OCI-LY7 (cell line): ENCODE measurements at regions not wholly inside any gene's neighbourhood (a gene's known extent, or its start where the extent isn't known, plus 50 kb on each side); places are given as distances from the start of the nearest gene placed in this dataset.

Experiments used
- BruUV-seq: library from RNA; stranded (reverse); fragments of 400-500 nt; replicated peaks from 2 replicates; lab custom pipeline; 2021; lab: Mats Ljungman, UMichigan
- CTCF ChIA-PET: fragments of 300-600 bp; sonication (Branson Sonifier 250); formaldehyde crosslinking; loops from one replicate; lab custom pipeline; 2022; ENCODE audit warnings: antibody characterized with exemption; ENCODE audit not compliant: unreplicated experiment; lab: Charles Lee
- POLR2A ChIA-PET: fragments of 300-600 bp; sonication (Branson Sonifier 250); formaldehyde crosslinking; loops from one replicate; lab custom pipeline; 2022; ENCODE audit warnings: antibody characterized with exemption; lab: Charles Lee
- DNase-seq: peaks from one replicate; pipeline ENCODE4 v3.0.0-alpha.2; 2015; ENCODE audit warnings: low spot score
- H2AFZ ChIP-seq: fragments of 200-600 bp; sonication (generic), shearing (Covaris generic); 2 replicates; pipeline ENCODE4 v1.6.1; 2014; ENCODE audit warnings: mild to moderate bottlenecking, antibody characterized with exemption, low read length, moderate library complexity
- H3K27ac ChIP-seq: fragments of 200-600 bp; sonication (generic); 2 replicates; pipeline ENCODE4 v1.5.1; 2014; ENCODE audit warnings: mixed run types, low read depth, mild to moderate bottlenecking, moderate library complexity, low read length, inconsistent platforms; ENCODE audit not compliant: poor library complexity, severe bottlenecking
- H3K36me3 ChIP-seq: fragments of 200-600 bp; sonication (generic); 2 replicates; pipeline ENCODE4 v1.6.1; 2014; ENCODE audit warnings: mild to moderate bottlenecking, antibody characterized with exemption, low read length, moderate library complexity, mixed read lengths; ENCODE audit not compliant: insufficient read depth
- H3K4me1 ChIP-seq: fragments of 200-600 bp; sonication (generic); 2 replicates; pipeline ENCODE4 v1.5.1; 2014; ENCODE audit warnings: mild to moderate bottlenecking, low read length; ENCODE audit not compliant: insufficient read depth, poor library complexity, severe bottlenecking
- H3K4me2 ChIP-seq: fragments of 200-600 bp; sonication (generic); 2 replicates; pipeline ENCODE4 v1.6.1; 2014; ENCODE audit warnings: mild to moderate bottlenecking, low read length
- H3K4me3 ChIP-seq: fragments of 200-600 bp; sonication (generic); 2 replicates; pipeline ENCODE4 v1.5.1; 2014; ENCODE audit warnings: mild to moderate bottlenecking, low read depth, low read length; ENCODE audit not compliant: poor library complexity, severe bottlenecking
- H3K79me2 ChIP-seq: fragments of 200-600 bp; sonication (generic); 2 replicates; pipeline ENCODE4 v1.6.1; 2016; ENCODE audit warnings: low read depth, mild to moderate bottlenecking, low read length, moderate library complexity, mixed read lengths; ENCODE audit not compliant: insufficient read depth
- H3K9me2 ChIP-seq: fragments of 200-600 bp; sonication (generic); 2 replicates; pipeline ENCODE4 v1.6.1; 2016; ENCODE audit warnings: mild to moderate bottlenecking, low read length, mixed read lengths; ENCODE audit not compliant: insufficient read depth
- H3K9me3 ChIP-seq: fragments of 200-600 bp; sonication (generic); 2 replicates; pipeline ENCODE4 v1.6.1; 2014; ENCODE audit warnings: mild to moderate bottlenecking, mixed run types, low read length, mixed read lengths
- H4K20me1 ChIP-seq: fragments of 200-600 bp; sonication (generic); 2 replicates; pipeline ENCODE4 v1.6.1; 2014; ENCODE audit warnings: mild to moderate bottlenecking, antibody characterized with exemption, low read length, moderate library complexity, mixed read lengths; ENCODE audit not compliant: insufficient read depth
- EZH2phosphoT487 ChIP-seq: fragments of 200-600 bp; sonication (generic); IDR thresholded peaks from 2 replicates; pipeline ENCODE4 v1.6.1; 2018; ENCODE audit warnings: low read depth, borderline replicate concordance, mild to moderate bottlenecking, mixed run types, antibody characterized with exemption, low read length, moderate library complexity, mixed read lengths
- intact Hi-C: fragments of 100-400 bp; cut with micrococcal nuclease; formaldehyde crosslinking; loops from one replicate; pipeline ENCODE4 v1.10.0; 2022; ENCODE audit not compliant: unreplicated experiment
- TF ChIP-seq, protein P1 (sequence below): fragments of 200-600 bp; sonication (generic); conservative IDR thresholded peaks from 2 replicates; pipeline ENCODE4 v1.5.1; 2014; ENCODE audit warnings: mild to moderate bottlenecking, antibody characterized with exemption, low read length, moderate library complexity, mixed read lengths

DNA sequence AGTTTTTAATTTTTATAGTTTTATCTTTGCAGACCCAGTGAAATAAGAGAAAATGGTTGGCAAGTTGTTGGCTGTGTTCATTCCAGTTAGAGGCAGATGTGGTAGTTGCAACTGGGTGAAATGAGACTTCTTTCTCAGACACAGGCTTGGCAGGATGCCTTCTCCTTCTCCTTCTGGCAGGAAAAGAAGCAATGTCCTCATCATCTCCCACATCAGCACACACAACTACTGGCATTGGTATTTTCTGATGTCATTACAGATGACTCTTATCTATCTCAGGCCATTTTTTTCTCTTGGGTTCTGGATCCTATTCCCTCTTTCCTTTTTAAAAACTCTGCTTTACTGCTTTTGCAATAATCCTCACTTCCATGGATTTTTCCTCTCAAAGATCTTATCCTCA is 103.3 kb upstream of the EDIL3 start:
- no peak for DNase-seq

DNA sequence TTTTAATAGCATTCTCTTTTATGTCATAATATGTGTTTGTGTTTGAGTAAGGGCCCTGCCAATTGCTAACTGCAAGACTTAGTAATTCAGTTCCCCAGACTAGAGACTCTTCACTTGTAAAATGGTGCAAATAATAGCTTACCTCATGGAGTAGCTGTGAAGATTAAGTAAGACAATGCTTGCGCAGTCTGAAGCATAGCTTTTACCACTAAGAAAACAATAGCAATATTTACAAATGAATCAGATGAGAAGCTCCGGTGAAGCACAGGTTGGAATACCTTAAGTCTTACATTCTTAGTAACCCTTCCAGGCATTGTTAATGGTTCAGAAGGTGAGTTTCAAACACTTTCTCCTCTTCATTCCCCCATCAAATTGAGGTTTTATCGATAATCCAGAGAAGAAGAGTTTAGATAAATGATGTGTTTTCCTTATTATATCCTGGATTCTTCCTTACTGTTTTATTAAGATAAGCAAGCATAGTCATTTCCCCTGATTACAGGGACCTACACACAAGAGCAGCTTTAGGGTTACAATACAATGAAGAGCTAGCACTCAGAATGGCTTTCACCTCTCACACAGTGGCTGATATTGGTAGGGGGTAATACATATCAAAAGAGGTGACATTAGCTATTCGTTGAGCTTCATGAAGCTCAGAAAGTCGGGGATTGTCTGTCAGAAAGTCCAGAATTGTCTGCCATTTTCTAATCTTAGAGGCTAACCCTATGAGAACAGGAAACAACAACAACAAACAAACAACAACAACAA is 96.4 kb upstream of the EDIL3 start:
- Histone ChIP-seq H3K4me2 (no peak overlapping the region), H3K27ac (no peak overlapping the region), H3K9me3 (no peaks in the 10 kb centered on the region), H2AFZ (no peak overlapping the region), H3K9me2 (no peaks in the 10 kb centered on the region), H3K79me2 (no peaks in the 10 kb centered on the region), H3K36me3 (no peaks in the 10 kb centered on the region), H4K20me1 (no peaks in the 10 kb centered on the region), H3K4me1 (no peaks in the 10 kb centered on the region), H3K4me3 (no peak overlapping the region)
- TF ChIP-seq, protein P1, sequence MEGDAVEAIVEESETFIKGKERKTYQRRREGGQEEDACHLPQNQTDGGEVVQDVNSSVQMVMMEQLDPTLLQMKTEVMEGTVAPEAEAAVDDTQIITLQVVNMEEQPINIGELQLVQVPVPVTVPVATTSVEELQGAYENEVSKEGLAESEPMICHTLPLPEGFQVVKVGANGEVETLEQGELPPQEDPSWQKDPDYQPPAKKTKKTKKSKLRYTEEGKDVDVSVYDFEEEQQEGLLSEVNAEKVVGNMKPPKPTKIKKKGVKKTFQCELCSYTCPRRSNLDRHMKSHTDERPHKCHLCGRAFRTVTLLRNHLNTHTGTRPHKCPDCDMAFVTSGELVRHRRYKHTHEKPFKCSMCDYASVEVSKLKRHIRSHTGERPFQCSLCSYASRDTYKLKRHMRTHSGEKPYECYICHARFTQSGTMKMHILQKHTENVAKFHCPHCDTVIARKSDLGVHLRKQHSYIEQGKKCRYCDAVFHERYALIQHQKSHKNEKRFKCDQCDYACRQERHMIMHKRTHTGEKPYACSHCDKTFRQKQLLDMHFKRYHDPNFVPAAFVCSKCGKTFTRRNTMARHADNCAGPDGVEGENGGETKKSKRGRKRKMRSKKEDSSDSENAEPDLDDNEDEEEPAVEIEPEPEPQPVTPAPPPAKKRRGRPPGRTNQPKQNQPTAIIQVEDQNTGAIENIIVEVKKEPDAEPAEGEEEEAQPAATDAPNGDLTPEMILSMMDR = no peak
- TF ChIP-seq EZH2phosphoT487 = no peak
- DNase-seq = no peak
- POLR2A ChIA-PET = no interaction called here
- intact Hi-C loops = no loop called here
- no TSS peak for BruUV-seq
- CTCF ChIA-PET = no interaction called here

More for the DNA sequence above, 103.3 kb upstream of the EDIL3 start:
- POLR2A ChIA-PET = no interaction called here
- H3K4me2 ChIP-seq = no peak overlapping the region
- H3K9me2 ChIP-seq = no peaks in the 10 kb centered on the region
- H3K4me1 ChIP-seq = no peaks in the 10 kb centered on the region
- BruUV-seq = no TSS peak
- H2AFZ ChIP-seq = no peak overlapping the region
- no peaks in the 10 kb centered on the region for H3K79me2 ChIP-seq
- TF ChIP-seq, protein P1 = no peak
- no peak for TF ChIP-seq EZH2phosphoT487
- H3K9me3 ChIP-seq = no peaks in the 10 kb centered on the region
- H3K36me3 ChIP-seq = no peaks in the 10 kb centered on the region
- no peaks in the 10 kb centered on the region for H4K20me1 ChIP-seq
- H3K27ac ChIP-seq = no peak overlapping the region
- intact Hi-C loops = no loop called here
- CTCF ChIA-PET = no interaction called here
- no peak overlapping the region for H3K4me3 ChIP-seq

DNA sequence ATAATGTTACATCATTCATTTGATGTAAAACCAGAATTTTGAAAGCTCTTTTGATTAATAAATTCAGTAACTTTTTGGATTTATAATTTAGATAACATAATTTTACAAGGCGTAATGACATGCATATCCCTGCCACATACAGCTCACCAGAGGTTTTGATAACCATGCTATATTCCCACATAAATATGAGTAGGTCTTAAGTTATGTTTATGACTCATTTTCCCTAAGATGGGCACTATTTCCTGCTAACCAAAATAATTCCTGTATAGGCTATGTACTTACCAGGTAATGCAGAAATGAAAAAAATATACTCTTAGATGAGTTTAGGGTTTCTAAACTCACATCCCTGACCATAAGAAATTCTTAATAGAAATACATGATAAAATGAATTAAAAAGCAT is 93.9 kb upstream of the EDIL3 start:
- no peaks in the 10 kb centered on the region for H3K4me1 ChIP-seq
- H3K4me2 ChIP-seq = no peak overlapping the region
- H3K27ac ChIP-seq = no peak overlapping the region
- CTCF ChIA-PET = no interaction called here
- H2AFZ ChIP-seq = no peak overlapping the region
- intact Hi-C loops = no loop called here
- H4K20me1 ChIP-seq = no peaks in the 10 kb centered on the region
- H3K4me3 ChIP-seq = no peak overlapping the region
- H3K9me2 ChIP-seq = no peaks in the 10 kb centered on the region
- no peaks in the 10 kb centered on the region for H3K36me3 ChIP-seq
- no peaks in the 10 kb centered on the region for H3K9me3 ChIP-seq
- H3K79me2 ChIP-seq = no peaks in the 10 kb centered on the region
- POLR2A ChIA-PET = interaction anchor here (1.5 kb wide), 1 partner anchor 10 kb away, joined by 6 read pairs; no protein-coding TSS in a partner anchor
- no TSS peak for BruUV-seq
- TF ChIP-seq EZH2phosphoT487 = no peak
- TF ChIP-seq, protein P1 = no peak
- DNase-seq = no peak
